GM21423 (cell line): ENCODE measurements at regions not wholly inside any gene's neighbourhood (a gene's known extent, or its start where the extent isn't known, plus 50 kb on each side); places are given as distances from the start of the nearest gene placed in this dataset.

Experiments used
- ATAC-seq: cut with Tn5 transposase; IDR thresholded peaks from one replicate; pipeline ENCODE4 v1.9.1; 2021; ENCODE audit warnings: mild to moderate bottlenecking, moderate library complexity; ENCODE audit not compliant: unreplicated experiment

GRCh38 chr6:43985329-43985728, 141.9 kb downstream of the MRPL14 start:
- ATAC-seq, result no peak

- no peak for ATAC-seq
These were observed 142.6 kb downstream of the MRPL14 start for GRCh38 chr6:43984442-43985321.

GRCh38 chr6:43983632-43984031, 143.6 kb downstream of the MRPL14 start:
- ATAC-seq, result no peak

GRCh38 chr6:43983191-43983590, 144.1 kb downstream of the MRPL14 start:
- no peak for ATAC-seq

- no peak for ATAC-seq
These were observed 145.1 kb downstream of the MRPL14 start for GRCh38 chr6:43982084-43982625.

GRCh38 chr6:43981363-43981990, 145.8 kb downstream of the MRPL14 start:
- ATAC-seq, result no peak

- ATAC-seq, result no peak
These were observed 147.1 kb downstream of the MRPL14 start for GRCh38 chr6:43980004-43980795.

- ATAC-seq, result no peak
These were observed 147.7 kb downstream of the MRPL14 start for GRCh38 chr6:43979525-43979924.

- ATAC-seq, result no peak
These were observed 148.5 kb downstream of the MRPL14 start for GRCh38 chr6:43978473-43979346.

GRCh38 chr6:43977404-43978111, 149.7 kb downstream of the MRPL14 start:
- peak; percentile 73 for ATAC-seq

- no peak for ATAC-seq
These were observed 150.4 kb downstream of the MRPL14 start for GRCh38 chr6:43976706-43977403.

- no peak for ATAC-seq
These were observed 152.5 kb downstream of the MRPL14 start for GRCh38 chr6:43974643-43975230.

- ATAC-seq, result no peak
These were observed 153.9 kb downstream of the MRPL14 start for GRCh38 chr6:43973357-43973756.

GRCh38 chr6:43972913-43973300, 154.3 kb downstream of the MRPL14 start:
- ATAC-seq, result no peak

- no peak for ATAC-seq
These were observed 154.9 kb downstream of the MRPL14 start for GRCh38 chr6:43972179-43972912.

- ATAC-seq, result no peak
These were observed 155.5 kb downstream of the MRPL14 start for GRCh38 chr6:43971776-43972126.

- no peak for ATAC-seq
These were observed 156.1 kb downstream of the MRPL14 start for GRCh38 chr6:43970913-43971775.
